ENCODE measurements at regions not wholly inside any gene's neighbourhood (a gene's known extent, or its start where the extent isn't known, plus 50 kb on each side); places are given as distances from the start of the nearest gene placed in this dataset.

DNA sequence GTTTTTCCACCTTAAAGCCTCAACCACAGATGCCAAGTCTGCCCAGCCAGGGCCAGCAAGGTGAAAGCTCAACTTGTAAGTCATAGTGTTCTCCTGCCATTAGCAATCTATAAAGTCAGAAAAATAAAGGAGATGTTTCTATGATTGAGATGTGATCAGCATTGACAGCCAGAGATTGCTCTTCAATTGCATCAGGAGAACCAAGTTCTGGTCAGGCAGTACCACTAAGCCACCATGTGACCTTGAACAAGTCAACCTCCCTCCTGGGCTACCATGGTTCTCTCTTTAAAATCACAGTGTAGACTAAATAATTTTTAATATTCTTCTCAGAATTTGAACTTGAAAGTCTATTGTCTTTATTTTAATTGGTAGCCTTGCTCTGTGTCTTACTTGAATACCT, 220.3 kb upstream of the HES1 start (continued):
- TF ChIP-seq, protein P1, sequence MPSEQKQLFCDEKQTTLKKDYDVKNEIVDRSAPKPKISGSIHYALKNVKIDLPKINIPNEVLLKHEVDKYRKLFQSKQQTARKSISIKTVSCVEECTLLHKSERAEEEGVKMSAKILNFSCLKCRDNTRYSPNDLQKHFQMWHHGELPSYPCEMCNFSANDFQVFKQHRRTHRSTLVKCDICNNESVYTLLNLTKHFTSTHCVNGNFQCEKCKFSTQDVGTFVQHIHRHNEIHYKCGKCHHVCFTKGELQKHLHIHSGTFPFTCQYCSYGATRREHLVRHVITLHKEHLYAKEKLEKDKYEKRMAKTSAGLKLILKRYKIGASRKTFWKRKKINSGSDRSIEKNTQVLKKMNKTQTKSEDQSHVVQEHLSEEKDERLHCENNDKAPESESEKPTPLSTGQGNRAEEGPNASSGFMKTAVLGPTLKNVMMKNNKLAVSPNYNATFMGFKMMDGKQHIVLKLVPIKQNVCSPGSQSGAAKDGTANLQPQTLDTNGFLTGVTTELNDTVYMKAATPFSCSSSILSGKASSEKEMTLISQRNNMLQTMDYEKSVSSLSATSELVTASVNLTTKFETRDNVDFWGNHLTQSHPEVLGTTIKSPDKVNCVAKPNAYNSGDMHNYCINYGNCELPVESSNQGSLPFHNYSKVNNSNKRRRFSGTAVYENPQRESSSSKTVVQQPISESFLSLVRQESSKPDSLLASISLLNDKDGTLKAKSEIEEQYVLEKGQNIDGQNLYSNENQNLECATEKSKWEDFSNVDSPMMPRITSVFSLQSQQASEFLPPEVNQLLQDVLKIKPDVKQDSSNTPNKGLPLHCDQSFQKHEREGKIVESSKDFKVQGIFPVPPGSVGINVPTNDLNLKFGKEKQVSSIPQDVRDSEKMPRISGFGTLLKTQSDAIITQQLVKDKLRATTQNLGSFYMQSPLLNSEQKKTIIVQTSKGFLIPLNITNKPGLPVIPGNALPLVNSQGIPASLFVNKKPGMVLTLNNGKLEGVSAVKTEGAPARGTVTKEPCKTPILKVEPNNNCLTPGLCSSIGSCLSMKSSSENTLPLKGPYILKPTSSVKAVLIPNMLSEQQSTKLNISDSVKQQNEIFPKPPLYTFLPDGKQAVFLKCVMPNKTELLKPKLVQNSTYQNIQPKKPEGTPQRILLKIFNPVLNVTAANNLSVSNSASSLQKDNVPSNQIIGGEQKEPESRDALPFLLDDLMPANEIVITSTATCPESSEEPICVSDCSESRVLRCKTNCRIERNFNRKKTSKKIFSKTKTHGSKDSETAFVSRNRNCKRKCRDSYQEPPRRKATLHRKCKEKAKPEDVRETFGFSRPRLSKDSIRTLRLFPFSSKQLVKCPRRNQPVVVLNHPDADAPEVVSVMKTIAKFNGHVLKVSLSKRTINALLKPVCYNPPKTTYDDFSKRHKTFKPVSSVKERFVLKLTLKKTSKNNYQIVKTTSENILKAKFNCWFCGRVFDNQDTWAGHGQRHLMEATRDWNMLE (tag by site-specific recombination; conservative IDR thresholded peaks at IDR 0.05; ENCODE audit: low read depth), result no peak
- TF ChIP-seq ZNF677 (tag by site-specific recombination; IDR thresholded peaks at IDR 0.05) (no peak), SP7 (tag by site-specific recombination; IDR thresholded peaks at IDR 0.05) (no peak), OSR2 (tag by site-specific recombination; IDR thresholded peaks at IDR 0.05) (no peak), ZNF423 (tag by site-specific recombination; IDR thresholded peaks at IDR 0.05) (no peak), ZBTB7A (tag by site-specific recombination; IDR thresholded peaks at IDR 0.05; ENCODE audit: low read depth) (no peak), ZNF302 (tag by site-specific recombination; IDR thresholded peaks at IDR 0.05; ENCODE audit: low read depth) (no peak), KLF10 (tag by site-specific recombination; IDR thresholded peaks at IDR 0.05) (no peak), ZNF530 (tag by site-specific recombination; IDR thresholded peaks at IDR 0.05; ENCODE audit: low read depth) (no peak)
- TF ChIP-seq, protein P2, sequence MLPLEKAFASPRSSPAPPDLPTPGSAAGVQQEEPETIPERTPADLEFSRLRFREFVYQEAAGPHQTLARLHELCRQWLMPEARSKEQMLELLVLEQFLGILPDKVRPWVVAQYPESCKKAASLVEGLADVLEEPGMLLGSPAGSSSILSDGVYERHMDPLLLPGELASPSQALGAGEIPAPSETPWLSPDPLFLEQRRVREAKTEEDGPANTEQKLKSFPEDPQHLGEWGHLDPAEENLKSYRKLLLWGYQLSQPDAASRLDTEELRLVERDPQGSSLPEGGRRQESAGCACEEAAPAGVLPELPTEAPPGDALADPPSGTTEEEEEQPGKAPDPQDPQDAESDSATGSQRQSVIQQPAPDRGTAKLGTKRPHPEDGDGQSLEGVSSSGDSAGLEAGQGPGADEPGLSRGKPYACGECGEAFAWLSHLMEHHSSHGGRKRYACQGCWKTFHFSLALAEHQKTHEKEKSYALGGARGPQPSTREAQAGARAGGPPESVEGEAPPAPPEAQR (tag by site-specific recombination; IDR thresholded peaks at IDR 0.05), result no peak
- TF ChIP-seq, protein P3, sequence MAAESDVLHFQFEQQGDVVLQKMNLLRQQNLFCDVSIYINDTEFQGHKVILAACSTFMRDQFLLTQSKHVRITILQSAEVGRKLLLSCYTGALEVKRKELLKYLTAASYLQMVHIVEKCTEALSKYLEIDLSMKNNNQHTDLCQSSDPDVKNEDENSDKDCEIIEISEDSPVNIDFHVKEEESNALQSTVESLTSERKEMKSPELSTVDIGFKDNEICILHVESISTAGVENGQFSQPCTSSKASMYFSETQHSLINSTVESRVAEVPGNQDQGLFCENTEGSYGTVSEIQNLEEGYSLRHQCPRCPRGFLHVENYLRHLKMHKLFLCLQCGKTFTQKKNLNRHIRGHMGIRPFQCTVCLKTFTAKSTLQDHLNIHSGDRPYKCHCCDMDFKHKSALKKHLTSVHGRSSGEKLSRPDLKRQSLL (tag by site-specific recombination; IDR thresholded peaks at IDR 0.05), result no peak

DNA sequence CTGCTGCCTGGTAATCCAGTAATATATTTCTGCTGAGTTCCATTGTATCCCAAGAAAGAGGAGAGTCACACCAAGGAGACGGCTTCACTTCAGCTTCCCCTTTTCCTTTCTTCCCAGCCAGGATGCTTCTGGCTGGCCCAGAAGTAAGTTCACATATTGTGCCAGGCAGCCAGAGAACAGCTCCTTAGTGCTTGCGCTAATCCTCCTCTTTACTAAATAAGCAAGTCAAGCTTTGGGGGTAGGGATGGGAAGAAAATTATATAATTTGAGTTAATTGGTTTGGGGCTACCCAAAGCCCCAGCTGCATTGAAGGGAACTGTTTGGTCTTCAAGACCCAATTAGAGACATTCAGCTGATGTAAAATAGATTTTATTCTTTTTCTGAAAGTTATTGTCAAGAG, 218.8 kb upstream of the HES1 start:
- Histone ChIP-seq H3K9me3 (ENCODE audit: control insufficient read depth, insufficient read depth, low read depth, low read length) (no peaks in the 10 kb centered on the region), H3K36me3 (ENCODE audit: control insufficient read depth in 2 of 2, insufficient read depth in 1 of 2, low read length in 2 of 2) (no peaks in the 10 kb centered on the region), H3K27ac (ENCODE audit: extremely low read depth, low read depth, low read length) (no peak overlapping the region), H3K4me3 (ENCODE audit: low read depth, low read length) (no peak overlapping the region), H3K4me1 (ENCODE audit: control insufficient read depth, insufficient read depth, low read length) (no peaks in the 10 kb centered on the region)
- TF ChIP-seq, protein P4, sequence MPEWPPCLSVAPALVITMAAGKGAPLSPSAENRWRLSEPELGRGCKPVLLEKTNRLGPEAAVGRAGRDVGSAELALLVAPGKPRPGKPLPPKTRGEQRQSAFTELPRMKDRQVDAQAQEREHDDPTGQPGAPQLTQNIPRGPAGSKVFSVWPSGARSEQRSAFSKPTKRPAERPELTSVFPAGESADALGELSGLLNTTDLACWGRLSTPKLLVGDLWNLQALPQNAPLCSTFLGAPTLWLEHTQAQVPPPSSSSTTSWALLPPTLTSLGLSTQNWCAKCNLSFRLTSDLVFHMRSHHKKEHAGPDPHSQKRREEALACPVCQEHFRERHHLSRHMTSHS (tag by site-specific recombination; IDR thresholded peaks at IDR 0.05), result no peak
- TF ChIP-seq KLF10 (tag by site-specific recombination; IDR thresholded peaks at IDR 0.05) (no peak), ZNF121 (tag by site-specific recombination; IDR thresholded peaks at IDR 0.05) (no peak), ZNF335 (tag by site-specific recombination; conservative IDR thresholded peaks at IDR 0.05) (no peak), ZNF146 (tag by site-specific recombination; IDR thresholded peaks at IDR 0.05) (no peak)
- TF ChIP-seq, protein P5, sequence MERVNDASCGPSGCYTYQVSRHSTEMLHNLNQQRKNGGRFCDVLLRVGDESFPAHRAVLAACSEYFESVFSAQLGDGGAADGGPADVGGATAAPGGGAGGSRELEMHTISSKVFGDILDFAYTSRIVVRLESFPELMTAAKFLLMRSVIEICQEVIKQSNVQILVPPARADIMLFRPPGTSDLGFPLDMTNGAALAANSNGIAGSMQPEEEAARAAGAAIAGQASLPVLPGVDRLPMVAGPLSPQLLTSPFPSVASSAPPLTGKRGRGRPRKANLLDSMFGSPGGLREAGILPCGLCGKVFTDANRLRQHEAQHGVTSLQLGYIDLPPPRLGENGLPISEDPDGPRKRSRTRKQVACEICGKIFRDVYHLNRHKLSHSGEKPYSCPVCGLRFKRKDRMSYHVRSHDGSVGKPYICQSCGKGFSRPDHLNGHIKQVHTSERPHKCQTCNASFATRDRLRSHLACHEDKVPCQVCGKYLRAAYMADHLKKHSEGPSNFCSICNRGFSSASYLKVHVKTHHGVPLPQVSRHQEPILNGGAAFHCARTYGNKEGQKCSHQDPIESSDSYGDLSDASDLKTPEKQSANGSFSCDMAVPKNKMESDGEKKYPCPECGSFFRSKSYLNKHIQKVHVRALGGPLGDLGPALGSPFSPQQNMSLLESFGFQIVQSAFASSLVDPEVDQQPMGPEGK (tag by site-specific recombination; IDR thresholded peaks at IDR 0.05), result no peak
- ChIA-PET POLR2A (interaction anchor here (0.9 kb wide), 1 partner anchor 217 kb away, joined by 3 read pairs; no protein-coding TSS in a partner anchor), CTCF (interaction anchor here (0.6 to 2.1 kb wide), 3 partner anchors 56 to 326 kb away, joined by 3 to 6 read pairs (median 3); no protein-coding TSS in a partner anchor)

All from HEK293 (cell line).